ENCODE measurements at regions not wholly inside any gene's neighbourhood (a gene's known extent, or its start where the extent isn't known, plus 50 kb on each side); places are given as distances from the start of the nearest gene placed in this dataset.

DNA sequence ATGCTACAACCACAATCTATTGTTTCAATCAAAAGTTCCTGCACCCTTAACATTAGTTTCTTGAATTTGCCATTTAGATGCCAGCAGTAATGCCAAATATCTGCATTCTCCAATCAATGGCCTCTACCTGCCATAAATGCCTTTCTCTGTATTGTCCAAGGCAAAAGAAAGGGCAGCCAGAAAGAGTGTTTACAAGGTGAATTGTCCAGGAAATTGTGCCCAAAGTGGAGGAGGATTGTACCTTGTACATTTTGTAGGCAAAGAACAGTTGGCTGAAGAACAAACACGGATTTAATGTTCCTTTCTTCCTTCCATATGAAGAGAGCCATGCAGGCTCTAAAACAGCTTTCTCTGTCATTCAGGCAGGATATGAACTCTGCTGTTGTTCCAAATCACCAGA is 181.5 kb downstream of the GUCY2F start:
- Histone ChIP-seq H3K4me1 (ENCODE audit: insufficient read depth, low read length) (no peaks in the 10 kb centered on the region), H3K4me3 (ENCODE audit: low read length) (no peak overlapping the region), H3K79me2 (ENCODE audit: low read length) (no peaks in the 10 kb centered on the region), H3K4me2 (ENCODE audit: low read length) (no peak overlapping the region), H3K9ac (ENCODE audit: low read length) (no peak overlapping the region), H2AFZ (ENCODE audit: low read length) (no peak overlapping the region), H3K9me3 (ENCODE audit: low read length) (no peaks in the 10 kb centered on the region), H3K36me3 (ENCODE audit: low read depth, low read length) (no peaks in the 10 kb centered on the region), H3K9me2 (replicated peaks; ENCODE audit: low read length) (no peaks in the 10 kb centered on the region), H3K27me3 (ENCODE audit: low read length) (no peaks in the 10 kb centered on the region), H3K27ac (ENCODE audit: low read length) (no peak overlapping the region), H4K20me1 (ENCODE audit: low read length) (no peaks in the 10 kb centered on the region), H3F3A (ENCODE audit: low read length, unreplicated experiment) (no peaks in the 10 kb centered on the region)
- TF ChIP-seq, protein P1, sequence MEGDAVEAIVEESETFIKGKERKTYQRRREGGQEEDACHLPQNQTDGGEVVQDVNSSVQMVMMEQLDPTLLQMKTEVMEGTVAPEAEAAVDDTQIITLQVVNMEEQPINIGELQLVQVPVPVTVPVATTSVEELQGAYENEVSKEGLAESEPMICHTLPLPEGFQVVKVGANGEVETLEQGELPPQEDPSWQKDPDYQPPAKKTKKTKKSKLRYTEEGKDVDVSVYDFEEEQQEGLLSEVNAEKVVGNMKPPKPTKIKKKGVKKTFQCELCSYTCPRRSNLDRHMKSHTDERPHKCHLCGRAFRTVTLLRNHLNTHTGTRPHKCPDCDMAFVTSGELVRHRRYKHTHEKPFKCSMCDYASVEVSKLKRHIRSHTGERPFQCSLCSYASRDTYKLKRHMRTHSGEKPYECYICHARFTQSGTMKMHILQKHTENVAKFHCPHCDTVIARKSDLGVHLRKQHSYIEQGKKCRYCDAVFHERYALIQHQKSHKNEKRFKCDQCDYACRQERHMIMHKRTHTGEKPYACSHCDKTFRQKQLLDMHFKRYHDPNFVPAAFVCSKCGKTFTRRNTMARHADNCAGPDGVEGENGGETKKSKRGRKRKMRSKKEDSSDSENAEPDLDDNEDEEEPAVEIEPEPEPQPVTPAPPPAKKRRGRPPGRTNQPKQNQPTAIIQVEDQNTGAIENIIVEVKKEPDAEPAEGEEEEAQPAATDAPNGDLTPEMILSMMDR (conservative IDR thresholded peaks at IDR 0.05; ENCODE audit: low read depth, low read length) = no peak
- TF ChIP-seq EZH2phosphoT487 (IDR thresholded peaks at IDR 0.05; ENCODE audit: borderline replicate concordance, low read length) = no peak
- TF ChIP-seq EZH2 (IDR thresholded peaks at IDR 0.05; ENCODE audit: low read length, unreplicated experiment) = no peak
- ATAC-seq = no peak
- CTCF ChIA-PET = no interaction called here
- DNase-seq = no peak
- intact Hi-C loops (cut with micrococcal nuclease) = no loop called here
- BruUV-seq (replicated peaks) = no TSS peak
- POLR2A ChIA-PET (ENCODE audit: unreplicated experiment) = no interaction called here

DNA sequence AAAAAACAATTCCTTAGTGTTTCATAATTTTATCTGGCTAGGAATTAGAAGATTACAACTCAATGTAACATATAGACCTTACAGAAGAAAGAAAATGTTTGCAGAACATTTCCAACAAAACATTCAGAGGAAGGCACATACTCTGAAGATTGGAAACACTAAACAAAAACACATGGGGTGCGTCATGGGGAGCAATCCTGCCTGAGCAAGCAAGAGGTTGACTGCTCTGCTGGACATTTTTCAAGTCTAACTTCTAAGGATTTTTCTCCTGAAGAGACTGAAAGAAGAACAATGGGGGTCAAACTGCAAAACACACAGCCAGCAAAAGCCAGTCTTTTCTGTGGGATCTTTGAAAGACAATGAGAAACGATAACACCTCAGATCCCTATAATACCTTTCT is 182.8 kb downstream of the GUCY2F start:
- Histone ChIP-seq H3K27ac (ENCODE audit: low read length) (no peak overlapping the region), H3K79me2 (ENCODE audit: low read length) (no peaks in the 10 kb centered on the region), H3K27me3 (ENCODE audit: low read length) (no peaks in the 10 kb centered on the region), H3K9me3 (ENCODE audit: low read length) (no peaks in the 10 kb centered on the region), H3K9me2 (replicated peaks; ENCODE audit: low read length) (no peaks in the 10 kb centered on the region), H3K36me3 (ENCODE audit: low read depth, low read length) (no peaks in the 10 kb centered on the region), H3K9ac (ENCODE audit: low read length) (no peak overlapping the region), H2AFZ (ENCODE audit: low read length) (no peak overlapping the region), H3F3A (ENCODE audit: low read length, unreplicated experiment) (no peaks in the 10 kb centered on the region), H3K4me2 (ENCODE audit: low read length) (no peak overlapping the region), H4K20me1 (ENCODE audit: low read length) (no peaks in the 10 kb centered on the region), H3K4me3 (ENCODE audit: low read length) (no peak overlapping the region), H3K4me1 (ENCODE audit: insufficient read depth, low read length) (no peaks in the 10 kb centered on the region)
- DNase-seq (no peak), ATAC-seq (no peak)
- POLR2A ChIA-PET (ENCODE audit: unreplicated experiment) = no interaction called here
- no peak for TF ChIP-seq EZH2phosphoT487 (IDR thresholded peaks at IDR 0.05; ENCODE audit: borderline replicate concordance, low read length)
- TF ChIP-seq EZH2 (IDR thresholded peaks at IDR 0.05; ENCODE audit: low read length, unreplicated experiment) = no peak
- TF ChIP-seq, protein P1 (conservative IDR thresholded peaks at IDR 0.05; ENCODE audit: low read depth, low read length) = no peak
- CTCF ChIA-PET = no interaction called here
- intact Hi-C loops (cut with micrococcal nuclease) = no loop called here
- BruUV-seq (replicated peaks) = no TSS peak

DNA sequence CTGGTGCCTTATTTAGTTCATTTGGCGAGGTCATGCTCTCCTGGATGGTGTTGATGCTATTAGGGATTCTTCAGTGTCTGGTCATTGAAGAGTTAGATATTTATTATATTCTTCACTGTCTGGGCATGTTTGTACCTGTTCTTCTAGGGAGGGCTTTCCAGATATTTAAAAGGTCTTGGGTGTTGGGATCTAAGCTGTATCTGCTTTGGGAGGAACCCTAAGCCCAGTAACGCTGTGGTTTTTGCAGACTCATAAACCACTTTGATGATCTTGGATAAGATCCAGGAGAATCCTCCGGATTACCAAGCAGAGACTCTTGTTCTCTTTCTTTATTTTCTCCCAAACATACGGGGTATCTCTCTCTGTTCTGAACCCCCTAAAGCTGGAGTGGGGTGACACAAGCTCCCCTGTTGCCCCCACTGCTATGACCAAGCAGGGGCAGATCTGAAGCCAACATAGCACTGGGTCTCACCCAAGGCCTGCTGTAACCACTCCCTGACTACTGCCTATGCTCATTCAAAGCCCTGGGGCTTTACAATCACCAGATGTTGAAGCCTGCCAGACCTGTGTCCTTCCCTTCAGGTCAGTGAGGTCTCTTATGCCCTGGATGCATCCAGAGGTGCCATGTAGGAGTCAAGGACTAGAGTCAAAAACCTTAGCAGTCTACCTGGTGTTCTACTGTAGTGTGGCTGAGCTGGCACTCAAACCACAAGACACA is 187.6 kb downstream of the GUCY2F start:
- intact Hi-C loops (cut with micrococcal nuclease) = no loop called here
- no peaks in the 10 kb centered on the region for H3F3A ChIP-seq (ENCODE audit: low read length, unreplicated experiment)
- H3K79me2 ChIP-seq (ENCODE audit: low read length) = no peaks in the 10 kb centered on the region
- no peak overlapping the region for H3K4me2 ChIP-seq (ENCODE audit: low read length)
- no peak overlapping the region for H2AFZ ChIP-seq (ENCODE audit: low read length)
- H3K4me3 ChIP-seq (ENCODE audit: low read length) = no peak overlapping the region
- H3K36me3 ChIP-seq (ENCODE audit: low read depth, low read length) = no peaks in the 10 kb centered on the region
- CTCF ChIA-PET = no interaction called here
- H3K4me1 ChIP-seq (ENCODE audit: insufficient read depth, low read length) = no peaks in the 10 kb centered on the region
- H4K20me1 ChIP-seq (ENCODE audit: low read length) = no peaks in the 10 kb centered on the region
- no peak for ATAC-seq
- H3K27ac ChIP-seq (ENCODE audit: low read length) = no peak overlapping the region
- no peak overlapping the region for H3K9ac ChIP-seq (ENCODE audit: low read length)
- no peak for TF ChIP-seq EZH2 (IDR thresholded peaks at IDR 0.05; ENCODE audit: low read length, unreplicated experiment)
- TF ChIP-seq, protein P1 (conservative IDR thresholded peaks at IDR 0.05; ENCODE audit: low read depth, low read length) = no peak
- DNase-seq = no peak
- no peaks in the 10 kb centered on the region for H3K9me2 ChIP-seq (replicated peaks; ENCODE audit: low read length)
- no peaks in the 10 kb centered on the region for H3K27me3 ChIP-seq (ENCODE audit: low read length)
- POLR2A ChIA-PET (ENCODE audit: unreplicated experiment) = no interaction called here
- H3K9me3 ChIP-seq (ENCODE audit: low read length) = no peaks in the 10 kb centered on the region
- BruUV-seq (replicated peaks) = no TSS peak
